ENCODE measurements at regions not wholly inside any gene's neighbourhood (a gene's known extent, or its start where the extent isn't known, plus 50 kb on each side); places are given as distances from the start of the nearest gene placed in this dataset.
"Not testable (repeated sequence)": the region's sequence is repeated elsewhere in the genome, so short reads cannot be mapped to it uniquely, and the experiment has no call there.

DNA sequence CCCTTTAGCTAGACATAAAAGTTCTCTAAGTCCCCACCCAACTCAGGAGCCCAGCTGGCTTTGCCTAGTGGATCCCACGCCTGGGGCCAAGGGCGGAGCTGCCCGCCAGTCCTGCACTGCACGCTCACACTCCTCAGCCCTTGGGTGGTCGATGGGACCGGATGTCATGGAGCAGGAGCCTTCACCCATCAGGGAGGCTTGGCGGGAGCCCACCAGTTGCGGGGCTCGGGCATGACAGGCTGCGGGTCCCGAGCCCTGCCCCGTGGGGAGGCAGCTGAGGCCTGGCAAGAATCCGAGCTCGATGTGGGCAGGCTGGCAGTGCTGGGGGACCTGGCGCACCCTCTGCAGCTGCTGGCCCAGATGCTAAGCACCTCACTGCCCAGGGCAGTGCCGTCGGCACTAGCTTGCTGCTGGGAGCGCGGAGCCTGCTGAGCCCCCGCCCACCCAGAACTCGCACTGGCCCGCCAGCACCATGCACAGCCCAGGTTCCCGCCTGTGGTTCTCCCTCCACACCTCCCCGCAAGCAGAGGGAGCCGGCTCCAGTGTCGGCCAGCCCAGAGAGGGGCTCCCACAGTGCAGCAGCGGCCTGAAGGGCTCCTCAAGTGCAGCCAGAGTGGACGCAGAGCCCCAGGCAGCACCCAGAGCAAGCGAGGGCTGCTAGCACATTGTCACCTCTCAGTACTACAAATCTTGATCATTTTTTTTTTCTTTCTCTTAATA, 391.4 kb upstream of the NDN start:
- DNase-seq = no peak
- intact Hi-C loops (cut with DNase I) = no loop called here

DNA sequence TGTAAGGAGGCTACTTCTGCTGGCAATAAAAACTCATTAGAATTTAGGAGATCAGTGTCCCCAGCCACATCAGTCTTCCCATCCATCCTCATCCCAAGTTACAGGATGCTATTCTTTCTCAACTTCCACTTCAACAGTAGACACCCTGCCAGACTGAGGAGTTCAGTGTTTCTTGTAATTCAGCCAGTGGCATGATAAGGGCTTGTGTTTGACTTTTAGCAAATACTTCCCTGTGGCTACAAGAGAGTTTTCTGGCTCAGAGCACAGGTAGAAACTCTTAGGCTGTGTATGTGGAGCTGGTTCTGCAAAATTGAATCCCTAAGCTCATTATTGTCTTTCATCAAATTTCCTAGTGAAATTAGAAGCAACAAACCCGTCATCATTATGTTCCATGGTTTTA, 401.8 kb upstream of the NDN start:
- intact Hi-C loops (cut with DNase I); DNase-seq: not testable (repeated sequence)

DNA sequence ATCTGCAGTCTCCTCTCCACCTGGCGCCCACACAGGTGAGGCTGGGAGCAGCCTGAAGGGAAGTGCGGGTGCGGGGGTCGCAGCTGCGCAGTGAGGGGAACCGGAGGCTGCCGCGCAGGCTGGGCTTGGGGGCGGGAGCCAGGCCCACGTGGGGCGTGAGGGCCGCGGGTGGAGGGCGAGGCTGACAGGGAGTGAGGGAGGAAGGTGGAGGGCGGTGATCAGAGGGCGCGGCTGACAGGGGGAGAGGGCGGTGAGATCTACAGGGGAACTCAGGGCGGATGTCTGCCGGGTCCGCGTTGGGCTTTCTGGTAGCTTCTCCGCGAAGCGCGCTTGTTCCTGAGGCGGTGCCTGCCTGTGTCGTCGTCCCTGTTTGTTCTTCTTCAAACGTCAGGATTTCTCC, 414.4 kb upstream of the NDN start:
- intact Hi-C loops (cut with DNase I) = not testable (repeated sequence)
- DNase-seq = peak in 34 of 42 donors; percentile 10 to 70 (median 36)

DNA sequence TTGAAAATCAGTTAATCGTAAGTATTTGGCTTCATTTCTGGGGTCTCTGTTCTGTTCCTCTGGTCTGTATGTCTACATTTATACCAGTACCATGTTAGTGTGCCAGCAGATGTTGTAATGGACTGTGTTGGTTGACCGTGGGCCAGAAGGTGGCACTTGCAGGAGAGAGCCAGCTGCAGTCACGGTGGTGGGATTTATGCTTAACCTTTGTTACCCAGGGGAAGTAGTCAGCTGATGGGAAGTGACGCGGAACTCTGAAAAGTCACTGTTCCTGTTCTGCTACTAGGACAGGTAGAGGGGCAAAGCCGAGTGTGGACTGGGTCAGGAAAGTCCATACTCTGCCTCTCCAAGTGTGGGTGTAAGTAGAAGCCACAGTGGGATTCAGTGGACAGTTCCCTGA, 420.4 kb upstream of the NDN start:
- DNase-seq; intact Hi-C loops (cut with DNase I): not testable (repeated sequence)

DNA sequence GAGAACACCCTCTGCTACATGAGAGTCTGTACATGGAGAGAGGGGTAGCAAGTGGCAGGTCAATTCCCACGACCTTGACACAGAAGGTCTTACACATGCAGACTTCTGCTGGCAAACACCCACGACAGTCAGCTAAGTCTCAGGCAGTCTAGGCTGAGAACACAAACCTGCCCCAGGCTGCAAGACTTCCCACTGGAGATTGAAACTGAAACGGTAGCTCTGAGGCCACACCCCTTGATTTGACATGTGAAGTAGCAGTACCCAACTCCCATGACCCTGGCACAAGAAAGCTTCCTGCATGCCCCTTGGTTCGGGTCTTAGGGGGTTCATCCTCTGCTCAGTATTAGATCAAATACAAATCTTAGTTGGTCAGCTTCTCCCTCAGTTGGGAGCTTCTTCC, 420.8 kb upstream of the NDN start:
- DNase-seq; intact Hi-C loops (cut with DNase I): not testable (repeated sequence)

DNA sequence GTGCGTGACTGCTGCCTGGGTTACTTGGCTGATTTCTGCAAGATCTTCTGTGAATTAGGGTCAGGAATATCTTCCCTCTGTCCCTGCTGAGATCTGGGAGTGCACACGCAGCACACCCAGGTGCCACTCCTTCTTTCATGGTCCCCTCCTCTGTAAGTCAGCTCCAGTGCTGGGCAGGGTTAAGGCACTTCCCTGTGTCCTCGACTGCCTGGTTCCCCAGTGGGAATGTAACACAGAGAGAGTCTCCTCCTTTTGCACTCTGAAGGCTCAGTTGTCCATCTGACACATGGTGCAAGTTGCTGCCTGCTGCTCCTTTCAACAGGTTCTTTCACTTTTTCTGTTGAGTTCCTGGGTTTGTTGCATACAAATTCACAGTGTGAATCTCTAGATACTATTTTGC, 421.2 kb upstream of the NDN start:
- DNase-seq; intact Hi-C loops (cut with DNase I): not testable (repeated sequence)

DNA sequence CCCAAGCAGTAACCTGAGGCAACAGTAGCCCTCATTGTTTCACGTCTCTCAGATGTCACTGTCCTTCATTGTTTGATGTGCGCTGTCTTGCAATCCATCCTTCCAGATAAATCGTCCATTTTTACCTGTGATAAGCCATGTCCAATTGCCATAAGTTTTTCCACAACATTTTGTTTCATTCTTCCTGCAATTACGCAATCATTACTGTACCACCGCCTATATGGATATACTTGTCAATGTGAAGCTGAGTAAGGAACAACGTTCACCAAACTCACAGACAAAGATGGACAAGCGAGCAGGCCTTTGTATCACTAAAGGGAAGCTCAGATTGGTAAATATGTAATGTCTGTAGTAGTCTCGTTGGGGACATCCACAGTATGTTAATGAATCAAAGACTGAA, 452.5 kb upstream of the NDN start:
- intact Hi-C loops (cut with DNase I); DNase-seq: not testable (repeated sequence)

DNA sequence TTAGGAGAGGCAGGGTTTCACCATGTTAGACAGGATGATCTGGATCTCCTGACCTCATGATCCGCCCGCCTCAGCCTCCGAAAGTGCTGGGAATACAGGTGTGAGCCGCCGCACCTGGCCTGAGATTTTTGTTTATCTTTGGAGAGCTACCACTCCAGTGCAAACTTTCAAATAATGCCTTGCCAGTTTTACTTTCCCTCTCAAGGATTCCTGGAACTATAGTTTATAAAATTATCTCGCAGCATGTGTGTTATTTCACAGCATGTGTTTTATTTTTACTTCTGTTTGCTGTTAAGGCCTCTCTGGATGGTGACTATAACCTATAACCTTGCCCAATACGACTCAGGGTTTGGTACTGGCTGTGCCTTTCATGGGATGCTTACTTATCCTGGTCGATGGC, 458.0 kb upstream of the NDN start:
- DNase-seq; intact Hi-C loops (cut with DNase I): not testable (repeated sequence)

DNA sequence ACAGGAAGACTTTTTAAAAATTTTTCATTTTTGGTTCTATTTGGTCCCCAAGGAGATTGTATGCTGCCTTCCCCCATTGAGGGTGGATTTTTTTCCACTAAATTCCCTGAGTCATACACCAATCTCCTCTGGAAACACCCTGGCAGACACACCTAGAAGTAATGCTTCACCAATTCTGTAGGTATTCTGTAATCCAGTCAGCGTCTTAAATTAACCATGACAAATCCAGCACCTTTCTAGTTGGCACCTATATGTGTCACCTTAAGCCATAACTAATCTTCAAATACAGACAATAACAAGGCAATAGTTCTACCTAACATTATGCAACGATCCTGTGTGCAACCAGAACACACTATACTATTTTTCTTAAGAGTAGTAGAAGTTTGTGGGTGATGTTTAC, 459.1 kb upstream of the NDN start:
- no peak for DNase-seq
- intact Hi-C loops (cut with DNase I) = no loop called here

DNA sequence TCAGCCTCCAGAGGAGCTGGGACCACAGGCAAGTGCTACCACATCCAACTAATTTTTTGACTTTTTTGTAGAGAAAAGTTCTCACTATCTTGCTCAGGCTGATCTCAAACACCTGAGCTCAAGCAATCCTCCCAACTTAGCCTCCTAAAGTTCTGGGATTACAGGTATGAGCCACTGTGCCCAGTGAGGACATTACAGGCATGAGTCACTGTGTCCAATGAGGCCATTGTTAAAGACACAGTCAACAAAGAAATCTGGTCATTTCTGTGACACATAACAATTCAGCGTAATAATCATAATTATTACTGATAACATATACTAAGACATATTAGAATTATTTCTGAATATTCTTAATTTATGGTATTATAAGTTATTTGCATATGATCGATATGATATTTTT, 463.4 kb upstream of the NDN start:
- DNase-seq = no peak
- intact Hi-C loops (cut with DNase I) = no loop called here

DNA sequence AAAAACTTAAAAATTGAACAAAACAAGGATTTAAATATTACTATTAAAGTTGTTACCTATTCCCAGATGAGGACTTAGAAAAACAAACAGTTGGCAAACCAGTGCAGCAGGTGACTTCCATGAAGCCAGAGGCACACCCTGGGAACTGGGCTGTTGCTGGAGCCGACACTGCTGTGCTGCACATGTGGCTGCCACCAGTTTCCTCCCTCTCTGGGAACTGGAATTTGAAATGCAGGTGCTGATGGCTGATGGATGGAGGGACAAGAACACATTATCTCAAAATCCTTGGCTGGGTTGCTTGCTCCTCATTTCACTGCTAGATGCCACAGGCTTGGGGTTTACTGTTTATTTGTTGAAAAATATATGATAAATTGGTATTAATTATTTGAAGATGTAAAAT, 471.2 kb upstream of the NDN start:
- DNase-seq; intact Hi-C loops (cut with DNase I): not testable (repeated sequence)

DNA sequence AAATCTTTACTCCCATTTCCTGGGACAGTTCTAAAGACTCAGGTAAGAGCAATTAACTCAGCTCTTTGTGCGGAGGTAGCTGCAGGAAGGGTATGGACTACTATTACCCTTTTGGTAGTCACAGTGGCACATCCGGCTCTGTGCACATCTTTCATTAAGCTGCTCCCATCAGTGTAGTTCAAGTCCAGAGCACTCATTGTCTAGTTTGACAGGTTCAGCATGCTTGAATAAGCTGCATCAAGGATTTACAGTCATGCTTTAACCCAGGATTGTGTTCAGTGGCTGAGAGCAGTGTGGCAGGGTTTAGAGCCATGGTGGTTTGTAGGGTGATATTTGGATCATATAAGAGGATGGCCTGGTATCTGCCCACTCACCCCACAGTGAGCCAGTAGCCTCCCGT, 478.4 kb upstream of the NDN start:
- DNase-seq; intact Hi-C loops (cut with DNase I): not testable (repeated sequence)

DNA sequence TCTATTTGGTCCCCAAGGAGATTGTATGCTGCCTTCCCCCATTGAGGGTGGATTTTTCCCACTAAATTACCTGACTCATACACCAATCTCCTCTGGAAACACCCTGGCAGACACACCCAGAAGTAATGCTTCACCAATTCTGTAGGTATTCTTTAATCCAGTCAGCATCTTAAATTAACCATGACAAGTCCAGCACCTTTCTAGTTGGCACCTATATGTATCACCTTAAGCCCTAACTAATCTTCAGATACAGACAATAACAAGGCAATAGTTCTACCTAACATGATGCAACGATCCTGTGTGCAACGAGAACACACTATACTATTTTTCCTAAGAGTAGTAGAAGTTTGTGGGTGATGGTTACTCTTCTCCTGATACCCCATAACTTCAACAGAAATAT, 473.3 kb upstream of the NPAP1 start:
- DNase-seq; intact Hi-C loops (cut with DNase I): not testable (repeated sequence)

DNA sequence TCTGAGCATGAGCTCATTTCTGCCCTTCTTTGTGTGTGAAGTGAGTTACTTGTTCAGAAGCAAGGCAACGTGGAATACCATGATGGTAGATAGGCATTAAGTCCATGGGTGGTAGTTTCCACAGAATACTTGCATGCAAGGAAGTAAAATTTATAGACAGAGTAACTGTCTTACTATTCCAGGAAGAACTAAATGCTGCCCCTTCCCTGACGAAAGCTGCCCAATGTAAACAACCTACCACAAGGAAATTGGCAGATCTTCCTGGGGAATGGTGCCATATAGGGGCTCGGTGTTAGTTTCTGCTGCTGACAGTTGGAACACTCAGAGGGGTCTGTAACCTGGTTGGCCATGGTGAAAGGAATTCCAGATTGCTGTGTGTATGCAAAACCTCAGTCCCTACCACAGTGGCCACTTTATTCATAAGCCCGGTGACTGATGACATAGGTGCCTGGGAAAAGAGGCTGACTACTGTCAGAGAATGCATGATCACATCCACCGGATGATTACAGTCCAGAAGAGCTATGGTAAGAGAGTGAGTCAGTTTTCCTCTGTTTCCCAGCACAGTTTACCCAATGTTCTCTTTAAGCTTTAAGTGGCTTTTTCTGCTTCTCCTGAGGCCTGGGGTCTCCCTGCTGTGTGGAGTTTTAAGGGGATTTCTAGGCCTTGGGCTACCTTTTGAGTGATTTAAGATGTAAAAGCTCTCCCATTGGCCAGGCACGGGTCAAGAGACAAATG, 463.7 kb upstream of the NPAP1 start:
- intact Hi-C loops (cut with DNase I); DNase-seq: not testable (repeated sequence)

DNA sequence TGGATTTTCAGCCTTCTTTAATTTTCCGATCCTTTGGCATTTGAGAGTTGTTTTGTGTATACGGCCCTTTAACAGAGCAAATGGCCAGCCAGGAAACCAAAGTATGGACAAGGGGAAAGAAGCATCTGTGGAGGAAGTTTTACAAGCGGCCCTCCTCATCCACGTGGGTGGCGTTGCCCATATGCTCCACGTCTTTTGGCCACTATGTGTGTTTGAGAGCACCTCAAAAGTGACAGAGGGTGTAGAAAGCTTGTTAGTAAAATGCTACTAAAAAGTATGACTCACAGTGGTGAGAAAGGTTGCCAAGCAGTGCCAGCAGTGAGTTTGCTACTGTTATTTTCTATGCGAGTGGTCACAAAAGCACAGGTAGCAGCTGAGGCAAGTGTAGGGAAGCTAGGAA, 451.8 kb upstream of the NPAP1 start:
- intact Hi-C loops (cut with DNase I) = no loop called here
- no peak for DNase-seq

DNA sequence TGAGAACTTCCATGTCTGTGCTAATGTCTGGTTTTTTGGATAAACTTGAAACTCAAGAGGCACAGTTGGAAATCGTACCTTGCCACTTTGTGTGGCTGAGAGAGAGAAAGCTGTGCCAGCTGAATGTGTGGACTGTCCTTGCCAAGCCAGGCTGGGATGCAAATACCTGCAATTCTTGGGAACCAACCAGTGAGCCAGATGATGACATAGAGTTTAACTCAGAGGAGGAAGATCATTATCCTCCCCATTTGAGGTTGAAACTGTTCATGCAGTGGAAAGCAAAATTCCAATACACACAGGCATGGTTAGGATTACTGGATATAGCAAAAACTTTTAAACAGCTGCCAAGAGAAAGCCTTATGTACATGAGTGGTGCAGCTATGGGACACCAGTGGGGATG, 451.4 kb upstream of the NPAP1 start:
- DNase-seq = no peak
- intact Hi-C loops (cut with DNase I) = no loop called here

DNA sequence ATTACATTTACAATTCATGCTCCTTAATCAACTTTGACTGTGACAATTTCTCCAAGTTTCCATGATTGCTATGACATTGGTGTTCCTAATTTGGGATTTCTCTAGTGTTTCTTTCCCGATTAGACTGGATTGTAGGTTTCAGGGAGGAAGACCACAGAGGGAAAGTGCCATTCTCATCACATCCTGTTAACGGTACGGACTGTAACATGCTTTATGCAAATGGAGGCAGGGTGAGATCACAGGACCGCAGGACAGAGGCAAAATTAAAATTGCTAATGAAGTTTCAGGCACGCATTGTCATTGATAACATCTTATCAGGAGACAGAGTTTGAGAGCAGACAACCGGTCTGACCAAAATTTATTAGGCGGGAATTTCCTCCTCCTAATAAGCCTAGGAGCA, 446.7 kb upstream of the NPAP1 start:
- intact Hi-C loops (cut with DNase I); DNase-seq: not testable (repeated sequence)

DNA sequence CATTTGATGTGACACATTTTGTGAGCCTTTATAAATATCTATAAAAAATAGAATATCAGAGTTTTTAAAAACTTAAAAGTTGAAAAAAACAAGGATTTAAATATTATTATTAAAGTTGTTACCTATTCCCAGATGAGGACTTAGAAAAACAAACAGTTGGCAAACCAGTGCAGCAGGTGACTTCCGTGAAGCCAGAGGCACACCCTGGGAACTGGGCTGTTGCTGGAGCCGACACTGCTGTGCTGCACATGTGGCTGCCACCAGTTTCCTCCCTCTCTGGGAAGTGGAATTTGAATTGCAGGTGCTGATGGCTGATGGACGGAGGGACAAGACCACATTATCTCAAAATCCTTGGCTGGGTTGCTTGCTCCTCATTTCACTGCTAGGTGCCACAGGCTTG, 442.4 kb upstream of the NPAP1 start:
- intact Hi-C loops (cut with DNase I) = not testable (repeated sequence)

DNA sequence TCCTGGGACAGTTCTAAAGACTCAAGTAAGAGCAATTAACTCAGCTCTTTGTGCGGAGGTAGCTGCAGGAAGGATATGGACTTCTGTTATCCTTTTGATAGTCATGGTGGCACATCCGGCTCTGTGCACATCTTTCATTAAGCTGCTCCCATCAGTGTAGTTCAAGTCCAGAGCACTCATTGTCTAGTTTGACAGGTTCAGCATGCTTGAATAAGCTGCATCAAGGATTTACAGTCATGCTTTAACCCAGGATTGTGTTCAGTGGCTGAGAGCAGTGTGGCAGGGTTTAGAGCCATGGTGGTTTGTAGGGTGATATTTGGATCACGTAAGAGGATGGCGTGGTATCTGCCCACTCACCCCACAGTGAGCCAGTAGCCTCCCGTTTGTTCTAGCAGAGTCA, 435.0 kb upstream of the NPAP1 start:
- intact Hi-C loops (cut with DNase I); DNase-seq: not testable (repeated sequence)

More for the DNA sequence above, 442.4 kb upstream of the NPAP1 start:
- DNase-seq = not testable (repeated sequence)

DNA sequence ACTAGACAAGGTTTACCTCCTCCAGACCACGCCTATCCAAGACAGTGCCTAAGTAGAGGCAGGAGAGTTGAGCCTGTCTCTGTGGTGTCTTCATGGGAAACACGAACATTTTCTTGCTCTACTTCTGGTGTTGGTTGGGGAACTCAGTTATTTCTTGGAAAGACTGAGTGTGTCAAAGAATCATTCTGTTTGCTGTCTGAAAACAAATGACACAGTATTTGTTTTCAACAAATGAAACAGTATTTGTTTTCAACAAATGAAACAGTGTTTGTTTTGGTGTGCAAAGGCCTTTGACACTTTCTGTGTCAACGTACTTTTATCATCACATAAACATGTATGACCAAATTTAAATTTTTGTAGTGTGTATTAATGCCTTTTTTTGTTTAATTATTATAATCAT, 416.5 kb upstream of the NPAP1 start:
- DNase-seq; intact Hi-C loops (cut with DNase I): not testable (repeated sequence)

DNA sequence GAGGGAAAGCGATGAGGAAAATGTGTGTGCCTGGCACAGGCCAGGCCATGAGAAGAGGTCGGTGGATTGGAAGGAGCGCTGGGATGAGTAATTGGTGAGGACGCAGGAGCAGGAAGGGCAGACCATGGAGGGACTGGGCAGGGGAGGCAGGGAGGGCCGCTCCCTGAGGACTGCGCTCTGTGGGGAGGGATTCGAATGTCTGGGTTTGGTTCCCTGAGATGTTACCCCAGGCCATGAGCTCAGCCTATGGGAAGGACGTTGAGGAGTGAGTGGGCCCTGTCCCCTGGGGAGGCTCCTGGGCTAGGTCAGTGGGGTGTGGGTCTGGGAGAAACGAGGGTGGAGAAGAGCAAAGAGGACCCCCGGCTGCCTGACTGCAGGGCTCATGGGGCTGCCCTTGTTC, 415.2 kb upstream of the NPAP1 start:
- DNase-seq; intact Hi-C loops (cut with DNase I): not testable (repeated sequence)

Data from head of caudate nucleus (tissue), 42 donors.